Endothelial cell of umbilical vein (primary cell): ENCODE measurements at regions not wholly inside any gene's neighbourhood (a gene's known extent, or its start where the extent isn't known, plus 50 kb on each side); places are given as distances from the start of the nearest gene placed in this dataset.

Experiments used
- BruUV-seq: library from RNA; stranded (reverse); fragments of 400-500 nt; replicated peaks from 2 replicates; lab custom pipeline; 2021; lab: Mats Ljungman, UMichigan
- CTCF ChIA-PET: fragments of 300-600, 350-600 bp; sonication (Branson Sonifier 250); formaldehyde crosslinking; loops from one replicate; lab custom pipeline; 2021; ENCODE audit warnings: antibody characterized with exemption, inconsistent platforms; lab: Charles Lee
- POLR2A ChIA-PET: fragments of 300-600, 350-600 bp; sonication (Branson Sonifier 250); formaldehyde crosslinking; loops from one replicate; lab custom pipeline; 2021; ENCODE audit warnings: antibody characterized with exemption, inconsistent platforms; lab: Charles Lee
- DNase-seq: peaks from one replicate; pipeline ENCODE4 v3.0.0-alpha.2; 2011; ENCODE audit warnings: low read depth, low spot score
- FAIRE-seq: peaks from 2 replicates; lab custom pipeline; 2011; peaks lifted over from hg19 to GRCh38; lab: Jason Lieb, UNC
- H2AFZ ChIP-seq: 2 replicates; pipeline ENCODE4 v1.6.0; 2012; ENCODE audit warnings: low read depth, low read length, control low read depth, inconsistent platforms
- H3K27ac ChIP-seq: 2 replicates; pipeline ENCODE4 v1.5.1; 2011; ENCODE audit warnings: low read depth, mild to moderate bottlenecking, control low read depth, low read length, moderate library complexity; ENCODE audit not compliant: insufficient read depth
- H3K27me3 ChIP-seq, 2 experiments: 2 replicates each; pipeline versions ENCODE4 v1.6.0 to v1.6.1; 2011; ENCODE audit warnings: low read length in 2 of 2, mixed read lengths in 1 of 2; ENCODE audit not compliant: control insufficient read depth in 2 of 2, insufficient read depth in 2 of 2
- H3K36me3 ChIP-seq, 2 experiments: 2 replicates in 1 of 2; 3 replicates in 1 of 2; pipeline ENCODE4 v1.5.1; 2011; ENCODE audit warnings: low read length in 2 of 2, mild to moderate bottlenecking in 1 of 2, moderate library complexity in 1 of 2; ENCODE audit not compliant: control insufficient read depth in 2 of 2, insufficient read depth in 2 of 2; ENCODE audit errors: extremely low read depth in 1 of 2
- H3K4me1 ChIP-seq: 3 replicates; pipeline ENCODE4 v1.5.1; 2011; ENCODE audit warnings: mild to moderate bottlenecking, low read length; ENCODE audit not compliant: control insufficient read depth, insufficient read depth; ENCODE audit errors: extremely low read depth
- H3K4me2 ChIP-seq: 2 replicates; pipeline ENCODE4 v1.6.1; 2011; ENCODE audit warnings: low read length, control low read depth, mixed read lengths; ENCODE audit not compliant: insufficient read depth
- H3K4me3 ChIP-seq, 3 experiments: fragments of 200-600 bp in 1 of 3; sonication (generic), shearing (Covaris generic) in 1 of 3; replicated peaks in 1 of 3; 2 replicates each; pipeline ENCODE4 v1.5.1; 2011 to 2016; ENCODE audit warnings: control low read depth in 3 of 3, low read length in 3 of 3, mild to moderate bottlenecking in 2 of 3, inconsistent platforms in 1 of 3, low read depth in 1 of 3, moderate library complexity in 1 of 3; ENCODE audit not compliant: insufficient read depth in 1 of 3
- H3K79me2 ChIP-seq: 2 replicates; pipeline ENCODE4 v1.6.0; 2012; ENCODE audit warnings: low read length, inconsistent platforms; ENCODE audit not compliant: control insufficient read depth, insufficient read depth
- H3K9ac ChIP-seq: replicated peaks from 2 replicates; pipeline ENCODE3; 2011; ENCODE audit warnings: low read length, control low read depth; ENCODE audit not compliant: insufficient read depth; ENCODE audit errors: extremely low read depth
- H3K9me1 ChIP-seq: replicated peaks from 3 replicates; pipeline ENCODE4 v1.6.0; 2011; ENCODE audit warnings: mild to moderate bottlenecking, low read length; ENCODE audit not compliant: control insufficient read depth, insufficient read depth; ENCODE audit errors: extremely low read depth
- H3K9me3 ChIP-seq: replicated peaks from 2 replicates; pipeline ENCODE4 v1.5.1; 2012; ENCODE audit warnings: low read length, inconsistent platforms; ENCODE audit not compliant: control insufficient read depth, insufficient read depth
- H4K20me1 ChIP-seq: replicated peaks from 2 replicates; pipeline ENCODE3; 2011; ENCODE audit warnings: mild to moderate bottlenecking, low read length; ENCODE audit not compliant: control insufficient read depth, insufficient read depth; ENCODE audit errors: extremely low read depth
- EZH2 ChIP-seq: IDR thresholded peaks from 2 replicates; pipeline ENCODE4 v1.6.1; 2012; ENCODE audit warnings: borderline replicate concordance, low read depth, mild to moderate bottlenecking, moderate library complexity, low read length, inconsistent platforms; ENCODE audit not compliant: severe bottlenecking
- FOS ChIP-seq: IDR thresholded peaks from 2 replicates; pipeline ENCODE4 v1.6.1; 2011; ENCODE audit warnings: mild to moderate bottlenecking, low read length, moderate library complexity, borderline replicate concordance; ENCODE audit not compliant: insufficient read depth
- GATA2 ChIP-seq: IDR thresholded peaks from 2 replicates; pipeline ENCODE4 v1.7.0; 2011; ENCODE audit warnings: low read depth, mild to moderate bottlenecking, moderate library complexity, mixed read lengths, low read length; ENCODE audit not compliant: insufficient read length, insufficient read depth
- JUN ChIP-seq: IDR thresholded peaks from 2 replicates; pipeline ENCODE4 v1.6.1; 2011; ENCODE audit warnings: borderline replicate concordance, low read depth; ENCODE audit not compliant: insufficient read length, insufficient read depth
- MYC ChIP-seq: IDR thresholded peaks from one replicate; pipeline ENCODE4 v1.6.1; 2011; ENCODE audit warnings: mild to moderate bottlenecking, low read depth, low read length
- POLR2A ChIP-seq: IDR thresholded peaks from 2 replicates; pipeline ENCODE4 v1.6.1; 2012; ENCODE audit warnings: low read depth, mild to moderate bottlenecking, control low read depth, low read length
- POLR2AphosphoS5 ChIP-seq: IDR thresholded peaks from 2 replicates; pipeline ENCODE4 v1.6.1; 2012; ENCODE audit warnings: low read depth, mild to moderate bottlenecking, control low read depth, low read length, moderate library complexity; ENCODE audit not compliant: insufficient read depth
- dilution Hi-C: fragments of 300-500 bp; cut with MboI; formaldehyde crosslinking; loops from one replicate; pipeline ENCODE4 v1.15.0; 2019; ENCODE audit warnings: low sequenced_read_pairs; ENCODE audit not compliant: extremely low pct_ligation_motif_present
- intact Hi-C: fragments of 100-400 bp; cut with micrococcal nuclease; formaldehyde crosslinking; loops from one replicate; pipeline ENCODE4 v1.10.0; 2022
- TF ChIP-seq, protein P1 (sequence below): IDR thresholded peaks from 2 replicates; pipeline ENCODE4 v1.6.1; 2011; ENCODE audit not compliant: insufficient read depth, insufficient read length
- TF ChIP-seq, protein P2 (sequence below), 2 donors: IDR thresholded peaks; 1 replicate in 1 of 2; 2 replicates in 1 of 2; pipeline ENCODE4 v1.5.1; 2011; ENCODE audit warnings: low read length in 2 of 2, mild to moderate bottlenecking in 2 of 2, moderate library complexity in 2 of 2, control low read depth in 1 of 2, inconsistent platforms in 1 of 2, low read depth in 1 of 2; ENCODE audit not compliant: insufficient read depth in 1 of 2; ENCODE audit errors: extremely low read depth in 1 of 2

DNA sequence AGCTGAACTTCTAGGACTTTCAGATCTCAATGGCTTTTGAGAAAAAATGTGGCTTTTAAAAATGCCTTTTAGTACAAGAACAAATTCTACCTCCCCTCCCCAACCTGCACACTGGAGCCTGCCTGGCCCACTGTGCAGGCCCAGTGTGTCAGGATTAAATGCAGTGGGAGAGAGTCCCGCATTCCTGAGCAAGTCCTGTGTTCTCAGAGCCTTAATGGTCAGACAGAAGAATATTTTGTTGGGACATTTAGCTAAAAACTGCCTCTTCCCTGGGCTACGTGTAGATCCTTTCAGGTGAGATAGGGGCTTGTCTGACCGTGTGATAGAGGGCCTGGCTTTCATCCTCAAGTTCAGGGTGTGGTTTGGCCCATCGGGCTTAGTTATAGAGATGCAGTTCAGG, 63.1 kb upstream of the ESRRB start:
- dilution Hi-C loops, result no loop called here
- H2AFZ ChIP-seq, result no peak overlapping the region
- no peaks in the 10 kb centered on the region for H3K36me3 ChIP-seq
- no peak for DNase-seq
- ChIA-PET POLR2A (interaction anchor here (0.6 kb wide), 1 partner anchor 263 kb away, joined by 4 read pairs; no protein-coding TSS in a partner anchor), CTCF (no interaction called here)
- no peaks in the 10 kb centered on the region for H4K20me1 ChIP-seq
- no peaks in the 10 kb centered on the region for H3K4me1 ChIP-seq
- no peak for FAIRE-seq
- H3K79me2 ChIP-seq, result no peaks in the 10 kb centered on the region
- no peak overlapping the region for H3K4me3 ChIP-seq
- no peak overlapping the region for H3K4me2 ChIP-seq
- intact Hi-C loops, result no loop called here
- TF ChIP-seq GATA2 (no peak), FOS (no peak), POLR2AphosphoS5 (no peak), MYC (no peak), EZH2 (no peak), JUN (no peak), POLR2A (no peak)
- TF ChIP-seq, protein P1, sequence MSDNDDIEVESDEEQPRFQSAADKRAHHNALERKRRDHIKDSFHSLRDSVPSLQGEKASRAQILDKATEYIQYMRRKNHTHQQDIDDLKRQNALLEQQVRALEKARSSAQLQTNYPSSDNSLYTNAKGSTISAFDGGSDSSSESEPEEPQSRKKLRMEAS, result no peak
- TF ChIP-seq, protein P2, sequence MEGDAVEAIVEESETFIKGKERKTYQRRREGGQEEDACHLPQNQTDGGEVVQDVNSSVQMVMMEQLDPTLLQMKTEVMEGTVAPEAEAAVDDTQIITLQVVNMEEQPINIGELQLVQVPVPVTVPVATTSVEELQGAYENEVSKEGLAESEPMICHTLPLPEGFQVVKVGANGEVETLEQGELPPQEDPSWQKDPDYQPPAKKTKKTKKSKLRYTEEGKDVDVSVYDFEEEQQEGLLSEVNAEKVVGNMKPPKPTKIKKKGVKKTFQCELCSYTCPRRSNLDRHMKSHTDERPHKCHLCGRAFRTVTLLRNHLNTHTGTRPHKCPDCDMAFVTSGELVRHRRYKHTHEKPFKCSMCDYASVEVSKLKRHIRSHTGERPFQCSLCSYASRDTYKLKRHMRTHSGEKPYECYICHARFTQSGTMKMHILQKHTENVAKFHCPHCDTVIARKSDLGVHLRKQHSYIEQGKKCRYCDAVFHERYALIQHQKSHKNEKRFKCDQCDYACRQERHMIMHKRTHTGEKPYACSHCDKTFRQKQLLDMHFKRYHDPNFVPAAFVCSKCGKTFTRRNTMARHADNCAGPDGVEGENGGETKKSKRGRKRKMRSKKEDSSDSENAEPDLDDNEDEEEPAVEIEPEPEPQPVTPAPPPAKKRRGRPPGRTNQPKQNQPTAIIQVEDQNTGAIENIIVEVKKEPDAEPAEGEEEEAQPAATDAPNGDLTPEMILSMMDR (IDR thresholded peaks at IDR 0.05; ENCODE audit: extremely low read depth in 1 of 2, insufficient read depth in 1 of 2, low read depth in 1 of 2, low read length in 2 of 2), result no peak
- H3K9ac ChIP-seq, result no peak overlapping the region
- no TSS peak for BruUV-seq
- H3K27me3 ChIP-seq, result peaks cover 40 to 56% of the 10 kb centered on the region in 2 experiments
- no peaks in the 10 kb centered on the region for H3K9me1 ChIP-seq
- H3K9me3 ChIP-seq, result no peaks in the 10 kb centered on the region
- no peak overlapping the region for H3K27ac ChIP-seq
